Suprapubic skin (tissue), 4 donors: ENCODE measurements at regions not wholly inside any gene's neighbourhood (a gene's known extent, or its start where the extent isn't known, plus 50 kb on each side); places are given as distances from the start of the nearest gene placed in this dataset.

Experiments used
- EP300 ChIP-seq: sonication (generic); formaldehyde crosslinking; IDR thresholded peaks from one replicate; pipeline ENCODE4 v1.6.1; 2017; ENCODE audit warnings: antibody characterized with exemption
- POLR2A ChIP-seq, 2 donors: fragments of 450-650 bp; IDR thresholded peaks; one replicate each; pipeline ENCODE4 v1.6.1; 2017; ENCODE audit warnings: antibody characterized with exemption in 2 of 2, mild to moderate bottlenecking in 2 of 2, moderate library complexity in 2 of 2
- POLR2AphosphoS5 ChIP-seq, 3 donors: sonication (generic); formaldehyde crosslinking; IDR thresholded peaks; one replicate each; pipeline ENCODE4 v1.6.1; 2017; ENCODE audit warnings: antibody characterized with exemption in 3 of 3
- TF ChIP-seq, protein P1 (sequence below), 2 donors: fragments of 200-600 bp in 1 of 2; fragments of 450-650 bp in 1 of 2; sonication (generic) in 1 of 2; IDR thresholded peaks; one replicate each; pipeline ENCODE4 v1.5.1; 2016 to 2019; ENCODE audit warnings: antibody characterized with exemption in 2 of 2, mild to moderate bottlenecking in 1 of 2, moderate library complexity in 1 of 2

DNA sequence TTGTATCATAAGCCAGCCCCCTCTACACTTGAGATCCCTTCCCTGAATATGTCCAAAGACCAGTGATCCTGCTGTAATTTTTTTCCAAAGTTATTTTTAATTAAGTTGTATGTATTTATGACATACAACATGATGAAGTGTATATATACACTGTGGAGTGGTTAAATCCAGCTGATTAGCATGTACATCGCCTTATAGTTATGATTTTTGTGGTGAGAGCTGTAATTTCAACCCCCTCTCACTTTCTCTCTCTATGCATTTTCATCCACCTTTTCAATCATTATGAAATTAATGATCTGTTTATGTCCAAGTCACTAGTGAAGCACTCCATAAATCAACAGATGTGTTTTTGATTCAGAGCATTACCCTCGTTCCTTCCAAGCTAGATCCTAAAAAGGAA lies 85.3 kb downstream of the KCTD12 start:
- TF ChIP-seq, protein P1, sequence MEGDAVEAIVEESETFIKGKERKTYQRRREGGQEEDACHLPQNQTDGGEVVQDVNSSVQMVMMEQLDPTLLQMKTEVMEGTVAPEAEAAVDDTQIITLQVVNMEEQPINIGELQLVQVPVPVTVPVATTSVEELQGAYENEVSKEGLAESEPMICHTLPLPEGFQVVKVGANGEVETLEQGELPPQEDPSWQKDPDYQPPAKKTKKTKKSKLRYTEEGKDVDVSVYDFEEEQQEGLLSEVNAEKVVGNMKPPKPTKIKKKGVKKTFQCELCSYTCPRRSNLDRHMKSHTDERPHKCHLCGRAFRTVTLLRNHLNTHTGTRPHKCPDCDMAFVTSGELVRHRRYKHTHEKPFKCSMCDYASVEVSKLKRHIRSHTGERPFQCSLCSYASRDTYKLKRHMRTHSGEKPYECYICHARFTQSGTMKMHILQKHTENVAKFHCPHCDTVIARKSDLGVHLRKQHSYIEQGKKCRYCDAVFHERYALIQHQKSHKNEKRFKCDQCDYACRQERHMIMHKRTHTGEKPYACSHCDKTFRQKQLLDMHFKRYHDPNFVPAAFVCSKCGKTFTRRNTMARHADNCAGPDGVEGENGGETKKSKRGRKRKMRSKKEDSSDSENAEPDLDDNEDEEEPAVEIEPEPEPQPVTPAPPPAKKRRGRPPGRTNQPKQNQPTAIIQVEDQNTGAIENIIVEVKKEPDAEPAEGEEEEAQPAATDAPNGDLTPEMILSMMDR (IDR thresholded peaks at IDR 0.05) = no peak
- no peak for TF ChIP-seq POLR2A (IDR thresholded peaks at IDR 0.05)
- no peak for TF ChIP-seq POLR2AphosphoS5 (IDR thresholded peaks at IDR 0.05)
- TF ChIP-seq EP300 = no peak
